ENCODE measurements at regions not wholly inside any gene's neighbourhood (a gene's known extent, or its start where the extent isn't known, plus 50 kb on each side); places are given as distances from the start of the nearest gene placed in this dataset.
"Not testable (repeated sequence)": the region's sequence is repeated elsewhere in the genome, so short reads cannot be mapped to it uniquely, and the experiment has no call there.

GRCh38 chr11:80987171-80987570 is 1546.3 kb upstream of the TENM4 start:
- DNase-seq: no peak

GRCh38 chr11:80986421-80987074 is 1545.7 kb upstream of the TENM4 start:
- DNase-seq: no peak

DNA sequence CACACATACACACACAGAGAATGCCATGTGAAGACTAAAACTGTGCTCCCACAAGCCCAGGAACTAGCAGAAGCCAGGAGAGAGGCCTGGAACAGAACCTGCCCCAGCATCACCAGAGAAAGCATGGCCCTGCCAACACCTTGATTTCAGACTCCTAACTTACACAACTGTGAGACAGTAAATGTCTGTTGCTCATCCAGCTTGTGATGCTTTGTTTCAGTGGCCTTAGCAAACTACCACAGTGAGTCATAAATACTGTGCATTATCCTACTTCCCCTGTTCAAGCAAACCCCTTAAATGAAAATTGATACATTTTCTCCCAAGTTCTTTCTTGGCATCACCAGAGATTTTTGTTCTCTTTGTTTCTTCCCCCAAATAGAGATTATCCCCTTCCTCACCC is 1539.4 kb upstream of the TENM4 start:
- no peak for DNase-seq

DNA sequence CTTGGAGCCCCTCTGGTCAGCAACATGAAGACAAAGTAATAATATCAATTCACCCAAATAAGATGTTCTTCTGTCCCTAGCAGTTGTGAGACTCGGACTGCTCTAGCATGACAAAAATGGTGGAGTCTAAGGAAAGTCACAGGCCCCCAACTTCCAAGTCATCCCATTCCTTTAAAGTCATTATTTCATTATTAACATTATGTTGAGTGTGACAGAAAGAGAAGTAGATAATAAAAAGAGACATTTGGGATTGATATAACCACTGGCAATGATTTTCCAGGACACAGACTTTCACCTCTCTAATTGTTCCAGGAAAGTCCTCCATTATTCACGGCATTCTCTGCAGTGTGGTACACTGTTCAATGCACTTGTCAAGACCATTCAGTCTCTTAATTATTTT is 1533.0 kb upstream of the TENM4 start:
- DNase-seq: no peak

DNA sequence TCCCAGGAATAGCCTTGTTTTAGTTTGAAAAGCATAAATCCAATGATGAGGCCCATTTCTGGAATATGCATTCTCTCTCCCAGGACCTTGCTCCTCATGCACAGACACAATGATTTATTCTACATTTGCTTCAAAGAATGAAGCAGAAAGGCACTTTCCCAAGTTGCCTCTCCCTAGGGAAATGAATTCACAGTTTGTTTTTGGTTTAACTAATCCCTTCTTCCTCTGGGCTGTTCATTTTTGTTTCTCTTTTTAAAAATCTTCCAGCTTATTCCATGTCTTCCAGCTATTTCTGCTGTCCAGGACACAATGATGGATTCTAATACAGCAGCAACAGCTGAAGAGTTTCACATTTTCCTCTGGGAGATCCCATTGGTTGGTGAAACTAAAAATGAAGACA is 1529.2 kb upstream of the TENM4 start:
- no peak for DNase-seq

GRCh38 chr11:80967649-80968048 is 1526.8 kb upstream of the TENM4 start:
- DNase-seq: no peak

DNA sequence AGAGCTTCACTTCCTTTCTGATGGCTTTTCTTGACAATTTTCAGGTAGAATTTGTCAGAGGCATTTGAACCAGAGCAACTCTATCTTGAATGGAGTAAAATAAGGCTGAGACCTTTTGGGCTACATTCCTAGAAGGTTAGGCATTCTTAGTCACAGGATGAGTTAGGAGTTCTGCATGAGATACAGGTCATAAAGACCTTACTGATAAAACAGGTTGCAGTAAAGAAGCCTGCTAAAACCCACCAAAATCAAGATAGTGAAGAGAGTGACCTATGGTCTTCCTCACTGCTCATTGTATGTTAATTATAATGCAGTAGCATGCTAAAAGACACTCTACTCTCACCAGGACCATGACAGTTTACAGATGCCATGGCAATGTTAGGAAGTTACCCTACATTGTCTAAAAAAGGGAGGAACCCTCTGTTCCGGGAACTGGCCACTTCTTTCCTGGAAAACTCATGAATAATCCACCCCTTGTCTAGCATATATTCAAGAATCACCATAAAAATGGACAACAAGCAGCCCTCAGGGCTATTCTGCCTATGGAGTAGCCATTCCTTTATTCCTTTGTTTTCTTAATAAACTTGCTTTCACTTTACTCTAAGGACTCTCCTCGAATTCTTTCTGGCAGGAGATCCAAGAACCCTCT is 1519.7 kb upstream of the TENM4 start:
- DNase-seq: no peak

DNA sequence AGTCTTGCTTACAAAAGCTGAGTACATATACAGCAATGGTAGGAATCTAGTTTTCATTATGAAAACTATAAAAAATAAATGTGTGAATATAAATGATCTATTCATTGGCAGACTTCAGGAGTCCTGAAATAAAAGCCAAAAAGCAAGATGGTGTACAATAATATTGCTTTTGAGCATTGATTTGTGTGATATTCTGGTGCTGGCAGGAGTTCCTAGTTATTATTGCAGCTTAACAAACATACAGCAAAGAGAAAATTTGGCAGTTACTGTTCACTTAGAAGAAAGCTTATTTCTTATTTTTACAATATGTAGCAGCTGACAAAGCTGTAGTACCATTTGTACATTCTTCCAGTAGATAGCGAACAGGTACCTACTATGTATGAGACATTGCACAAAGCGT is 1518.9 kb upstream of the TENM4 start:
- DNase-seq: no peak

- no peak for DNase-seq
Observed at GRCh38 chr11:80958987-80959386, 1518.2 kb upstream of the TENM4 start.

- no peak for DNase-seq
Observed at GRCh38 chr11:80958361-80958760, 1517.5 kb upstream of the TENM4 start.

DNA sequence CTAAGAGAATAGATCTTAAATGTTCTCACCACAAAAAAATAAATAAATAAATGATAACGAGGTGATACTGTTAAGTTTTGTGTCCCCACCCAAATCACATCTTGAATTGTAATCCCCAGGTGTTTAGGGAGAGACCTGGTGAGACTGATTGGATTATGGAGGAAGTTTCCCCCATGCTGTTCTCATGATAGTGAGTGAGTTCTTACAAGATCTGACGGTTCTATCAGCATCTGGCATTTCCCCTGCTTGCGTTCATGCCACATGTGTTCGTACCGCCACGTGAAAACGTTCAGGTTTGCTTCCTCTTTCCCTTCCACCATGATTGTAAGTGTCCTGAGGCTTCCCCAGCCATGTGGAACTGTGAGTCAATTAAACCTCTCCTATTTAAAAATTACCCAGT is 1514.8 kb upstream of the TENM4 start:
- no peak for DNase-seq

- DNase-seq: no peak
Observed at GRCh38 chr11:80948781-80949180, 1508.0 kb upstream of the TENM4 start.

GRCh38 chr11:80944758-80945157 is 1503.9 kb upstream of the TENM4 start:
- no peak for DNase-seq

DNA sequence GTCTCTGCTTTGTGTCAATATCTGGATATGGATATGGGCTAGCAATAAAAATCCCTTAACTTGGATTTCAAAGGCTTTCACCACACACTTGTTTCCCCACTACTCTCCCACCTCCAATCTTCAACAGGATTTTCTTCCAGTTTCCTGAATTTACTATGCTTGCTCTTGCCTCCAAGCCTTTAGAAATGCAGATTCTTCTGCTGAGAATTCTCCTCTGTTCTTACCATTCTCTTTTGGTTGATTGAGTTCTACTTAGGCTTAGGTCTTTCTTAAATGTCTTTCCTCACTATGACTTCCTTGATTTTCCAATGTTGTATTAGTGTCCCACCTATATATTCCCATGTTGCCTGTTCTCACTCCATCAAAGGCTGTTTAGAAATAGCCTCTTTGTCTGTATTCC is 1502.4 kb upstream of the TENM4 start:
- no peak for DNase-seq

- DNase-seq: no peak
Observed at GRCh38 chr11:80937842-80938241, 1497.0 kb upstream of the TENM4 start.

DNA sequence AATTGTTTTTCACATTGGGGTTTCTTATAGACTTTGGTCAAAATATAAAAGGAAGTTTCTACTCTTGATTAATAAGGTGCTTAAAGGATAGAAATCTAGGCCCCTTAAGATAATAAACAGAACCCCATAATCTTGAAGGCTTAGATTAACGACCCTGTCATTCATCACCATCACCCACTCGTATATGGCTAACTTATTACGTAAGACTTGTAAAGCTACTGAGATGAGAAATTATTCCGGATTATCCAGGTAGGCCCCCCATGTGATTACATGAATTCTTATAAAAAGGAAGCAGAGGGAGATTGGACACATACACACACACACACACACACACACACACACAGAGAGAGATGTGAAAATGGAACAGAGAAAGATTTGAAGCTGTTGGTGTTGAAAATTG is 1489.2 kb upstream of the TENM4 start:
- no peak for DNase-seq

DNA sequence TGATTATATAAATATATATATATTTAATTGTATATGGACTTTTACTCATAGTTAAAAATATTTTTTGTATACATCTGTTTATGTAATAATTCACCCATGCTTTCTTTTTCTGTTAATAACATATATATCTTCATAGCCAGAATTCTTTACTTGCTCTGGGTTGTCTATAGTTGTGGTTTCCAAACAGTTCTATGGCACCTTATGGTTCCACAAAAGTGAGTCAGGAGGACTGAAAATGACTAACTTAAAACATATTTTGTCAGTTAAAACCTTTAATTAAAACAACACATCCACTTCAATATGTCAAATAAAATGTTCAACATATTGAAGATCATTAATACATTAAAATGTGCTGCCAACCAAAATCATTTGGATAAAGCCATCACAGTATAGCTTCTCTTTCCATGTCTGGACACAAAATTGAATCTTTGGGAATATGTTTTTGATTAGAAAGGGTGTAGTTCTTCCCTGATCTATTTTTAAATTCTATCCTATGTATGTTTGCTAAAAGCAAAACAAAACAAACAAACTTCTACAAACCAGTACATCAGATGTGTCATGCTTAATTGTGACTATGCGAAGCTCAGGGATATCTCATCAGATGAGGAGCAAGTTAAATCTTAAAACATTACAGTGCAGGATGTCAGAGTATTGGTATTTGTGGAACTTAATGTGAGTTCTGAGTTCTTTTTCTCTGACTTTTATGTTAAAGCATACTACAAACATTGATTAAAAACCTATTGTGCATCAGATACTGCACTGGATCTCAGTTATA is 1488.4 kb upstream of the TENM4 start:
- DNase-seq: no peak

DNA sequence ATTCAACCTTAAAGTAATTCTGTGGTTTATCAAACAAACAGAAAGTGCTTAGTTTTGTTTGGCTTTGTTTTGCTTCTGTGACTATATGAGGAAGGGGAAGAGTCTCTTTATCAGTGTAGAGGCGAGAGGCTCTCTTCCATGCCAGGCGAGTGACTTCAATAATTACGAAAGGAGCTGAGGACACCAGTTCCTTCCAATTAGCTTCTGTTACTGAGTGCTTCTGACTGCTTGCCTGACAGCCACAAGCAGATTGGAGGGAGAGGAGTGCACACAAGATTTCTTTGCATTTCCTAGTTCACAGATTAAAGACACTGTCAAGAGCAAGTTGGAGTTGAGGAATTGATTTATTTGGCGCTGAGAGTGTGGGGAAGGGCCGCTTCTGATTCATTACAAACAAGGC is 1484.5 kb upstream of the TENM4 start:
- DNase-seq: no peak

- DNase-seq: not testable (repeated sequence)
Observed at GRCh38 chr11:80921310-80921709, 1480.5 kb upstream of the TENM4 start.

DNA sequence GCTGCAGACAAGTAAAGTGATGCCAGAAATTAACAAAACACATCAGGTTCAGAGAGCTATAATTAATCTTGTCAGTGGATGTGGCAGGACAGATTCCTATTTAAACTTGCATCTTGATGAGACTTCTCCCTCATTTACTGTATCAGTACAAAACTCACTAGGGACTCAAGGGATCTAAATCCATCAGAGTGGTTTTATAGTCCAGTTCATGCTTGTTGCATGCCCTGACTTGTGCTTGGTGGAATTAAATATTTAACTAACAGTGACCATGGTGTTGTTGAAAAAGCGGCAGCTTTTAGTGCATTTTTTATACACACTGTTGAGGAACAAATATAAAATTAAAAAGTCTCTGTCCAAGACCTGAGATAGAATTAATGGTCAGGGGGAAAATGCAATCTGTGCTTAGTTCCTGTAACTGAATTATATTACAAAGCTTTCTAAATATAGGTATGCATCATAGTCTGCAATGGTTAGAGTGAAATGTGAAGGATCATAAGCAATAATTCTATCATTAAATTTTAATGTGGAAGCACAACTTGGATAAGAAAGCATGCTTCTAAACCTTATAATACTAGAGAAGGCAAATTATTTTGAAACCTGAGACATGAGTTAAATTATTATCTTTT is 1475.5 kb upstream of the TENM4 start:
- no peak for DNase-seq

DNA sequence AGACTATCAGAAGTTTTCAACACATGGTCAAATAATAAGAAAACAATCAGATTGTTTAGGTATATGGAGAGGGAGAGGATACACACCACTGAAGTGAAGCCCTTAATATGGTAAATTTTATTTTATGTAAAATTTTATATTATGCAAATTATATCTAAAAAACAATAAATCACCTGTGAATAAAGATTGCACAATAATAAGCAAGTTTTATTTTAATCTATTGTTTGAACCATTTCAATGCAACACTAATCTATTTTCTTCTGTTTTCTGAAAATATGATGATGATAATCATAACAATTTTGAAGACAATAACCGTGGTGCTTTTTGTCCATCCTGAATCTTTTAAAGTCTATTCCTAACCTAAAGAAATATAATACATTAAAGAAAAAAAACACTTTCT is 1473.5 kb upstream of the TENM4 start:
- no peak for DNase-seq

- no peak for DNase-seq
Observed at GRCh38 chr11:80911666-80912065, 1470.8 kb upstream of the TENM4 start.

- DNase-seq: no peak
Observed at GRCh38 chr11:80900265-80900664, 1459.4 kb upstream of the TENM4 start.

- no peak for DNase-seq
Observed at GRCh38 chr11:80899381-80899780, 1458.6 kb upstream of the TENM4 start.
